HUES64 (cell line): ENCODE measurements at regions not wholly inside any gene's neighbourhood (a gene's known extent, or its start where the extent isn't known, plus 50 kb on each side); places are given as distances from the start of the nearest gene placed in this dataset.

Experiments used
- H3K27ac ChIP-seq: 2 replicates; pipeline ENCODE4 v1.7.0; 2013; ENCODE audit warnings: low read depth, low read length, inconsistent platforms
- H3K27me3 ChIP-seq: 2 replicates; pipeline ENCODE4 v1.6.1; 2013; ENCODE audit warnings: mild to moderate bottlenecking, low read length; ENCODE audit not compliant: insufficient read depth
- H3K36me3 ChIP-seq: 2 replicates; pipeline ENCODE4 v1.6.1; 2013; ENCODE audit warnings: mild to moderate bottlenecking, low read length; ENCODE audit not compliant: insufficient read depth
- H3K4me1 ChIP-seq: 2 replicates; pipeline ENCODE4 v1.6.1; 2013; ENCODE audit warnings: mild to moderate bottlenecking, low read length, moderate library complexity; ENCODE audit not compliant: insufficient read depth
- H3K4me3 ChIP-seq: 2 replicates; pipeline ENCODE4 v1.5.1; 2013; ENCODE audit warnings: mild to moderate bottlenecking, low read length, moderate library complexity
- H3K9ac ChIP-seq: 2 replicates; pipeline ENCODE4 v1.6.1; 2013; ENCODE audit warnings: mild to moderate bottlenecking, low read depth, low read length
- H3K9me3 ChIP-seq: 2 replicates; pipeline ENCODE4 v1.6.1; 2013; ENCODE audit warnings: low read depth, low read length; ENCODE audit not compliant: insufficient read depth
- WGBS: fragments of 150-250, 120-280 bp; methylation state at CpG from one replicate; pipeline ENCODE4 v1.1.7; 2013; ENCODE audit warnings: missing lambda C conversion rate; 5-methylcytosine and 5-hydroxymethylcytosine counted together

GRCh38 chr6:90914312-90914711 lies 327.4 kb upstream of the MAP3K7 start:
- 100% methylated on average over 1 of the region's 2 CpGs for WGBS
- no peaks in the 10 kb centered on the region for H3K36me3 ChIP-seq

GRCh38 chr6:90913266-90913960 lies 326.5 kb upstream of the MAP3K7 start:
- WGBS, result no CpG with 5 or more reads among the region's 2 CpGs
- Histone ChIP-seq H3K27me3 (no peaks in the 10 kb centered on the region), H3K36me3 (no peaks in the 10 kb centered on the region), H3K27ac (no peak overlapping the region), H3K4me1 (no peaks in the 10 kb centered on the region), H3K9me3 (peaks cover 16% of the 10 kb centered on the region), H3K4me3 (no peak overlapping the region), H3K9ac (no peak overlapping the region)

More at GRCh38 chr6:90914312-90914711, 327.4 kb upstream of the MAP3K7 start:
- peaks cover 16% of the 10 kb centered on the region for H3K9me3 ChIP-seq
- H3K27ac ChIP-seq, result no peak overlapping the region
- H3K4me3 ChIP-seq, result no peak overlapping the region
- H3K27me3 ChIP-seq, result no peaks in the 10 kb centered on the region
- no peaks in the 10 kb centered on the region for H3K4me1 ChIP-seq
- H3K9ac ChIP-seq, result no peak overlapping the region

- H3K4me1 ChIP-seq, result no peaks in the 10 kb centered on the region
- no peaks in the 10 kb centered on the region for H3K36me3 ChIP-seq
- H3K9ac ChIP-seq, result no peak overlapping the region
- 0% methylated on average over 1 of the region's 1 CpG for WGBS
- no peak overlapping the region for H3K4me3 ChIP-seq
- peaks cover 16% of the 10 kb centered on the region for H3K9me3 ChIP-seq
- no peaks in the 10 kb centered on the region for H3K27me3 ChIP-seq
- H3K27ac ChIP-seq, result no peak overlapping the region
Observed at GRCh38 chr6:90911642-90912041, 324.8 kb upstream of the MAP3K7 start.

GRCh38 chr6:90910893-90911292 lies 324.0 kb upstream of the MAP3K7 start:
- Histone ChIP-seq H3K36me3 (no peaks in the 10 kb centered on the region), H3K4me1 (no peaks in the 10 kb centered on the region), H3K4me3 (no peak overlapping the region), H3K9me3 (peaks cover 11% of the 10 kb centered on the region), H3K9ac (no peak overlapping the region), H3K27me3 (no peaks in the 10 kb centered on the region), H3K27ac (no peak overlapping the region)
- 98% methylated on average over 6 of the region's 6 CpGs for WGBS

DNA sequence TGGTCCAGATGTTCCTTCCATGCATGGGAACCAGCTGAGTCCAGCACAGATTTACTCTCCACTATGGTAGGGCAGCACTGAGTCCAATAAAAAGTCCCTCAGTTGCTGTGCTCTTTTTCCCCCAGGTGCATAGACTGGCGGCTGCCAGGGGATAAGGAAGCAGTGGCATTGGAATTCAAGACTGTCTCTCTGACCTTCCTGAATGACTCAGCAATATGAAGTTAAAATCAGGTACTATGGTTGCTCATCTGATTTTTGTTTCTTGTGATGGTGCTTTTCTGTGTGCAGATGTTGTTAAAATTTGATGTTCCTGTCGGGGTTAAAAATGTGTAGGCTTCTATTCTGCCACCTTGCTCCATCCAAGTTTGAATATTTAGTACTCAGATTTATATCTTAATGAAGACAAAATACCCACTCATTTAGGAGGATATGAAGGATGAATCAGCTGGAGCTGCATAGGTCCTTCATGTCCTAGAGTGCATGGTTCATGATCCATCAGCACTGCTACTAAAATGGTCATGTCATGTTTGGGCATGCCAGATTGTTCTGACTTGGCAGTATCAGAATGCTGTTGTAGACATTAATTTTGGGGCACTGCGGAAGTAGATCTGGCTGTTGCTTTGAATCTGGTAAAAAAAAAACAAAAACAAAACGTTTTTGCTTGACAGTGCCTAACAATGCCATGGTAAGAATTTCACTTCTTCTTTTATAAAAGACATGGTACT lies 321.2 kb upstream of the MAP3K7 start:
- Histone ChIP-seq H3K27me3 (no peaks in the 10 kb centered on the region), H3K4me3 (no peak overlapping the region), H3K27ac (no peak overlapping the region), H3K36me3 (no peaks in the 10 kb centered on the region), H3K4me1 (peaks cover 3% of the 10 kb centered on the region; the same call in 1 of the 2 replicates), H3K9ac (no peak overlapping the region), H3K9me3 (no peaks in the 10 kb centered on the region)
- 84% methylated on average over 3 of the region's 4 CpGs for WGBS

- 87% methylated on average over 3 of the region's 3 CpGs for WGBS
- H3K9me3 ChIP-seq, result no peaks in the 10 kb centered on the region
Observed at GRCh38 chr6:90905351-90905750, 318.5 kb upstream of the MAP3K7 start.

GRCh38 chr6:90900034-90900433 lies 313.2 kb upstream of the MAP3K7 start:
- Histone ChIP-seq H3K9me3 (no peaks in the 10 kb centered on the region), H3K4me1 (peaks cover 6% of the 10 kb centered on the region), H3K36me3 (no peaks in the 10 kb centered on the region), H3K27me3 (no peaks in the 10 kb centered on the region), H3K27ac (no peak overlapping the region), H3K9ac (no peak overlapping the region), H3K4me3 (no peak overlapping the region)
- WGBS, result 92% methylated on average over 2 of the region's 2 CpGs

More at GRCh38 chr6:90905351-90905750, 318.5 kb upstream of the MAP3K7 start:
- no peaks in the 10 kb centered on the region for H3K36me3 ChIP-seq
- H3K9ac ChIP-seq, result no peak overlapping the region
- no peak overlapping the region for H3K27ac ChIP-seq
- H3K4me3 ChIP-seq, result no peak overlapping the region
- H3K27me3 ChIP-seq, result no peaks in the 10 kb centered on the region
- H3K4me1 ChIP-seq, result peaks cover 3% of the 10 kb centered on the region; the same call in 1 of the 2 replicates

- no peaks in the 10 kb centered on the region for H3K27me3 ChIP-seq
- no peak overlapping the region for H3K27ac ChIP-seq
- H3K9ac ChIP-seq, result no peak overlapping the region
- no peaks in the 10 kb centered on the region for H3K36me3 ChIP-seq
- no peaks in the 10 kb centered on the region for H3K9me3 ChIP-seq
- H3K4me3 ChIP-seq, result no peak overlapping the region
- WGBS, result 96% methylated on average over 4 of the region's 4 CpGs
- H3K4me1 ChIP-seq, result peaks cover 4% of the 10 kb centered on the region; the same call in 1 of the 2 replicates
Observed at GRCh38 chr6:90898763-90899162, 311.9 kb upstream of the MAP3K7 start.

DNA sequence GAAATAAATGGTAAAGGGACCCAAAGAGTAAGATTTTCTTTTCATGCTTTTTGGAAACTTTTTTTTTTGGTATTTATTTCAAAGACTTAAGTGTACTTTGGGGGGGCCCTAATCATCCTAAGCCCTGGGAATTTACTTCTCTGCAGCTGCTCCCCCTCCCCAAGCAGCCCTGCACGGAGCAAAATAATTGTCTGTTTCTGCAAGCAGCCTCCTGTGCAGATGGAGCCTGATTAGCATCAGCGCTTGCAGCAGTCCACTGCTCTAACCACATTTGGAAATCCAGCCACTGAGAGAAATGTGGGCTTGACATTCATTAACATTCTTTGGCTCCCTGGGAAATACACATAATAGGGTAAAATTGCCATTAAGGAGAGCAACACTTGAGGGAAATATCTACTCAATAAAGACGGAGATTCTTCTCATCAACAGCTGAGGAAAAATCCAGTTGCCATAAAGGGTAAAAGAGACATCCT lies 309.2 kb upstream of the MAP3K7 start:
- H3K27ac ChIP-seq, result no peak overlapping the region

GRCh38 chr6:90895299-90896074 lies 308.6 kb upstream of the MAP3K7 start:
- H3K4me3 ChIP-seq, result no peak overlapping the region
- WGBS, result 89% methylated on average over 9 of the region's 9 CpGs
- H3K36me3 ChIP-seq, result no peaks in the 10 kb centered on the region
- H3K9me3 ChIP-seq, result no peaks in the 10 kb centered on the region
- H3K9ac ChIP-seq, result no peak overlapping the region
- peaks cover 15% of the 10 kb centered on the region; the same call in 1 of the 2 replicates for H3K4me1 ChIP-seq
- 0 out of 2 replicates have a peak, but pooled peaks cover 2% of the 10 kb centered on the region for H3K27me3 ChIP-seq
- no peak overlapping the region for H3K27ac ChIP-seq

More for the DNA sequence above, 309.2 kb upstream of the MAP3K7 start:
- Histone ChIP-seq H3K9me3 (no peaks in the 10 kb centered on the region), H3K4me3 (no peak overlapping the region), H3K4me1 (peaks cover 9% of the 10 kb centered on the region; the same call in 1 of the 2 replicates), H3K27me3 (0 out of 2 replicates have a peak, but pooled peaks cover 2% of the 10 kb centered on the region), H3K9ac (no peak overlapping the region), H3K36me3 (no peaks in the 10 kb centered on the region)
- 75% methylated on average over 3 of the region's 3 CpGs for WGBS
